Neural cell (in vitro differentiated cells): ENCODE measurements at regions not wholly inside any gene's neighbourhood (a gene's known extent, or its start where the extent isn't known, plus 50 kb on each side); places are given as distances from the start of the nearest gene placed in this dataset.

Source experiments
- H2AFZ ChIP-seq: fragments of 200-600, 300-800 bp; sonication (generic), shearing (Covaris generic); 2 replicates; pipeline ENCODE4 v1.6.0; 2014; ENCODE audit warnings: low read depth, mild to moderate bottlenecking, antibody characterized with exemption, low read length, moderate library complexity
- H3F3A ChIP-seq: fragments of 200-600 bp; shearing (Covaris generic); 2 replicates; pipeline ENCODE4 v1.6.1; 2016; ENCODE audit warnings: mild to moderate bottlenecking, moderate library complexity, mixed read lengths, antibody characterized with exemption, low read length; ENCODE audit not compliant: insufficient read depth, poor library complexity, severe bottlenecking
- H3K27ac ChIP-seq: fragments of 200-600, 300-800 bp; sonication (generic), shearing (Covaris generic); 2 replicates; pipeline ENCODE4 v1.5.1; 2014; ENCODE audit warnings: mild to moderate bottlenecking, low read length, moderate library complexity
- H3K27me3 ChIP-seq: fragments of 300-800, 200-600 bp; sonication (generic), shearing (Covaris generic); 2 replicates; pipeline ENCODE4 v1.6.0; 2014; ENCODE audit warnings: mild to moderate bottlenecking, low read depth, low read length, moderate library complexity; ENCODE audit not compliant: insufficient read depth
- H3K36me3 ChIP-seq: fragments of 300-800, 200-600 bp; sonication (generic), shearing (Covaris generic); 2 replicates; pipeline ENCODE4 v1.5.1; 2014; ENCODE audit warnings: mild to moderate bottlenecking, antibody characterized with exemption, low read length, moderate library complexity; ENCODE audit not compliant: insufficient read depth
- H3K4me2 ChIP-seq: fragments of 300-800, 200-600 bp; sonication (generic), shearing (Covaris generic); 2 replicates; pipeline ENCODE4 v1.6.0; 2014; ENCODE audit warnings: mild to moderate bottlenecking, low read length
- H3K4me3 ChIP-seq: fragments of 300-800, 200-600 bp; sonication (generic), shearing (Covaris generic); 2 replicates; pipeline ENCODE4 v1.5.1; 2014; ENCODE audit warnings: mild to moderate bottlenecking, low read length, moderate library complexity
- H3K79me2 ChIP-seq: fragments of 200-600 bp; shearing (Covaris generic); replicated peaks from 2 replicates; pipeline ENCODE4 v1.6.0; 2014; ENCODE audit warnings: mild to moderate bottlenecking, low read length, moderate library complexity; ENCODE audit not compliant: insufficient read depth
- H3K9ac ChIP-seq: fragments of 300-800, 200-600 bp; sonication (generic), shearing (Covaris generic); 2 replicates; pipeline ENCODE4 v1.6.1; 2016; ENCODE audit warnings: mild to moderate bottlenecking, low read length, mixed read lengths
- H3K9me2 ChIP-seq: fragments of 200-600 bp; shearing (Covaris generic); 2 replicates; pipeline ENCODE4 v1.6.1; 2016; ENCODE audit warnings: mild to moderate bottlenecking, low read length, mixed read lengths; ENCODE audit not compliant: insufficient read depth
- H3K9me3 ChIP-seq: fragments of 200-600, 300-800 bp; sonication (generic), shearing (Covaris generic); 2 replicates; pipeline ENCODE4 v1.6.1; 2016; ENCODE audit warnings: mild to moderate bottlenecking, mixed run types, low read length, moderate library complexity, mixed read lengths
- H4K20me1 ChIP-seq: fragments of 200-600 bp; shearing (Covaris generic); 2 replicates; pipeline ENCODE4 v1.6.1; 2016; ENCODE audit warnings: mild to moderate bottlenecking, mixed run types; ENCODE audit not compliant: insufficient read depth
- EP300 ChIP-seq: fragments of 450-650 bp; conservative IDR thresholded peaks from 2 replicates; pipeline ENCODE4 v1.6.1; 2014; ENCODE audit warnings: antibody characterized with exemption, mild to moderate bottlenecking, moderate library complexity; ENCODE audit not compliant: poor library complexity, severe bottlenecking
- EZH2 ChIP-seq: fragments of 200-600, 300-800 bp; shearing (Covaris generic), sonication (generic); IDR thresholded peaks from 2 replicates; pipeline ENCODE4 v1.6.1; 2014; ENCODE audit warnings: antibody characterized with exemption, low read length, borderline replicate concordance, mild to moderate bottlenecking; ENCODE audit not compliant: insufficient read depth, poor library complexity, severe bottlenecking
- MXI1 ChIP-seq: fragments of 450-650 bp; conservative IDR thresholded peaks from 2 replicates; pipeline ENCODE4 v1.6.1; 2014; ENCODE audit warnings: antibody characterized with exemption, mild to moderate bottlenecking; ENCODE audit not compliant: poor library complexity, severe bottlenecking
- POLR2AphosphoS5 ChIP-seq: IDR thresholded peaks from 2 replicates; pipeline ENCODE4 v1.6.1; 2012
- RAD21 ChIP-seq: fragments of 450-650 bp; conservative IDR thresholded peaks from 2 replicates; pipeline ENCODE4 v1.6.1; 2014; ENCODE audit warnings: antibody characterized with exemption, mild to moderate bottlenecking, moderate library complexity
- SMC3 ChIP-seq: fragments of 450-650 bp; conservative IDR thresholded peaks from 2 replicates; pipeline ENCODE4 v1.6.1; 2014; ENCODE audit warnings: antibody characterized with exemption, mild to moderate bottlenecking, moderate library complexity; ENCODE audit not compliant: poor library complexity
- TAF1 ChIP-seq: IDR thresholded peaks from 2 replicates; pipeline ENCODE4 v1.6.1; 2012; ENCODE audit warnings: low read depth
- TF ChIP-seq, protein P1 (sequence below): IDR thresholded peaks from 2 replicates; pipeline ENCODE4 v1.6.1; 2012; ENCODE audit warnings: borderline replicate concordance
- TF ChIP-seq, protein P2 (sequence below): fragments of 450-650 bp; IDR thresholded peaks from 2 replicates; pipeline ENCODE4 v1.5.1; 2014; ENCODE audit warnings: antibody characterized with exemption, mild to moderate bottlenecking, moderate library complexity; ENCODE audit not compliant: poor library complexity, severe bottlenecking

DNA sequence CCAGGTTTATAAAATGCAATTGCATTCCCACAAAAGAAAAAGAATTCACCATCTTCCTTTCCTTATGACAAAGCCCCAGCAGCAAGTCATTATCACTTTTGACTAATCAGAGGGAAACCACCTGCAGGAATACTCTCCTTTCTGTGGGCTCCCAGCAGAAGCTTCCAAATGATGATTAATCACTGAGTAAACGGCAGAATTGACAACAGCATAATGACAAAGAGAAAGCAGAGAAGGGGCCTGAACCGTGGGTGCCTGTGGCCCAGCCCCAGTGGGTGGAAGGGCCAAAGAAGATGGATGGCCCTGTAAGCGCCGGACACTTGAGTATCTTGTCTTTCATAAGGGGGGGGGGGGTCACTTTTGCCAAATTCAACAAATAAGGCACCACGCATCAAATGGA lies 152.4 kb upstream of the NRBF2 start:
- no peak overlapping the region for H3K4me2 ChIP-seq
- H3K4me3 ChIP-seq, result no peak overlapping the region
- no peak overlapping the region for H3K27ac ChIP-seq
- H4K20me1 ChIP-seq, result no peaks in the 10 kb centered on the region
- no peak overlapping the region for H2AFZ ChIP-seq
- H3K36me3 ChIP-seq, result no peaks in the 10 kb centered on the region
- no peaks in the 10 kb centered on the region for H3K27me3 ChIP-seq
- H3K9me3 ChIP-seq, result no peaks in the 10 kb centered on the region
- no peak for TF ChIP-seq EP300
- no peaks in the 10 kb centered on the region for H3F3A ChIP-seq
- H3K79me2 ChIP-seq, result no peaks in the 10 kb centered on the region
- no peak overlapping the region for H3K9ac ChIP-seq
- H3K9me2 ChIP-seq, result no peaks in the 10 kb centered on the region

DNA sequence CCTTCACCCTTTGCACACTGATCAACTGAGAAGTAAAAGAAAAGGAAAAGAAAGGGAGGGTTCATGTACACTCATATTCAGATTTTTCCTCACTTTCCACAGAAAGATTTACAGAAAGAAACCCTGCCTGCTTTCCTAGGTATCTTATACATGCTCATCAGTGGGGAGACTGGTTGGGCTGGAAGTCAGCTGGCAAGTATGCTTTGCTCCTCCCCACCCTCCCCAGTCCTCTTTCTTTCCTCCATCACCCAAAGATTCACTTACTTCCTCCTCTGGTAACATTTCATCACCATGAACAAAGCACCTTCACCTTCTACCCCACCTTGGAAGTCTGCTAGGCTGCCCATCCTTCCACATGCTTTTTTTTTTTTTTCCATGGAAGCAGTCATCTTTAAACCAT lies 153.2 kb upstream of the NRBF2 start:
- Histone ChIP-seq H3K27me3 (no peaks in the 10 kb centered on the region), H3K9me3 (no peaks in the 10 kb centered on the region), H3K9me2 (no peaks in the 10 kb centered on the region), H3K79me2 (no peaks in the 10 kb centered on the region), H3F3A (no peaks in the 10 kb centered on the region), H2AFZ (no peak overlapping the region), H3K4me3 (no peak overlapping the region), H3K9ac (no peak overlapping the region), H3K27ac (no peak overlapping the region), H3K36me3 (no peaks in the 10 kb centered on the region), H4K20me1 (no peaks in the 10 kb centered on the region), H3K4me2 (no peak overlapping the region)
- TF ChIP-seq MXI1, result no peak
- TF ChIP-seq EP300, result no peak
- TF ChIP-seq TAF1, result no peak
- TF ChIP-seq POLR2AphosphoS5, result no peak
- TF ChIP-seq, protein P1, sequence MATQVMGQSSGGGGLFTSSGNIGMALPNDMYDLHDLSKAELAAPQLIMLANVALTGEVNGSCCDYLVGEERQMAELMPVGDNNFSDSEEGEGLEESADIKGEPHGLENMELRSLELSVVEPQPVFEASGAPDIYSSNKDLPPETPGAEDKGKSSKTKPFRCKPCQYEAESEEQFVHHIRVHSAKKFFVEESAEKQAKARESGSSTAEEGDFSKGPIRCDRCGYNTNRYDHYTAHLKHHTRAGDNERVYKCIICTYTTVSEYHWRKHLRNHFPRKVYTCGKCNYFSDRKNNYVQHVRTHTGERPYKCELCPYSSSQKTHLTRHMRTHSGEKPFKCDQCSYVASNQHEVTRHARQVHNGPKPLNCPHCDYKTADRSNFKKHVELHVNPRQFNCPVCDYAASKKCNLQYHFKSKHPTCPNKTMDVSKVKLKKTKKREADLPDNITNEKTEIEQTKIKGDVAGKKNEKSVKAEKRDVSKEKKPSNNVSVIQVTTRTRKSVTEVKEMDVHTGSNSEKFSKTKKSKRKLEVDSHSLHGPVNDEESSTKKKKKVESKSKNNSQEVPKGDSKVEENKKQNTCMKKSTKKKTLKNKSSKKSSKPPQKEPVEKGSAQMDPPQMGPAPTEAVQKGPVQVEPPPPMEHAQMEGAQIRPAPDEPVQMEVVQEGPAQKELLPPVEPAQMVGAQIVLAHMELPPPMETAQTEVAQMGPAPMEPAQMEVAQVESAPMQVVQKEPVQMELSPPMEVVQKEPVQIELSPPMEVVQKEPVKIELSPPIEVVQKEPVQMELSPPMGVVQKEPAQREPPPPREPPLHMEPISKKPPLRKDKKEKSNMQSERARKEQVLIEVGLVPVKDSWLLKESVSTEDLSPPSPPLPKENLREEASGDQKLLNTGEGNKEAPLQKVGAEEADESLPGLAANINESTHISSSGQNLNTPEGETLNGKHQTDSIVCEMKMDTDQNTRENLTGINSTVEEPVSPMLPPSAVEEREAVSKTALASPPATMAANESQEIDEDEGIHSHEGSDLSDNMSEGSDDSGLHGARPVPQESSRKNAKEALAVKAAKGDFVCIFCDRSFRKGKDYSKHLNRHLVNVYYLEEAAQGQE, result no peak
- TF ChIP-seq, protein P2, sequence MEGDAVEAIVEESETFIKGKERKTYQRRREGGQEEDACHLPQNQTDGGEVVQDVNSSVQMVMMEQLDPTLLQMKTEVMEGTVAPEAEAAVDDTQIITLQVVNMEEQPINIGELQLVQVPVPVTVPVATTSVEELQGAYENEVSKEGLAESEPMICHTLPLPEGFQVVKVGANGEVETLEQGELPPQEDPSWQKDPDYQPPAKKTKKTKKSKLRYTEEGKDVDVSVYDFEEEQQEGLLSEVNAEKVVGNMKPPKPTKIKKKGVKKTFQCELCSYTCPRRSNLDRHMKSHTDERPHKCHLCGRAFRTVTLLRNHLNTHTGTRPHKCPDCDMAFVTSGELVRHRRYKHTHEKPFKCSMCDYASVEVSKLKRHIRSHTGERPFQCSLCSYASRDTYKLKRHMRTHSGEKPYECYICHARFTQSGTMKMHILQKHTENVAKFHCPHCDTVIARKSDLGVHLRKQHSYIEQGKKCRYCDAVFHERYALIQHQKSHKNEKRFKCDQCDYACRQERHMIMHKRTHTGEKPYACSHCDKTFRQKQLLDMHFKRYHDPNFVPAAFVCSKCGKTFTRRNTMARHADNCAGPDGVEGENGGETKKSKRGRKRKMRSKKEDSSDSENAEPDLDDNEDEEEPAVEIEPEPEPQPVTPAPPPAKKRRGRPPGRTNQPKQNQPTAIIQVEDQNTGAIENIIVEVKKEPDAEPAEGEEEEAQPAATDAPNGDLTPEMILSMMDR, result no peak
- TF ChIP-seq RAD21, result no peak
- TF ChIP-seq EZH2, result no peak
- TF ChIP-seq SMC3, result no peak

DNA sequence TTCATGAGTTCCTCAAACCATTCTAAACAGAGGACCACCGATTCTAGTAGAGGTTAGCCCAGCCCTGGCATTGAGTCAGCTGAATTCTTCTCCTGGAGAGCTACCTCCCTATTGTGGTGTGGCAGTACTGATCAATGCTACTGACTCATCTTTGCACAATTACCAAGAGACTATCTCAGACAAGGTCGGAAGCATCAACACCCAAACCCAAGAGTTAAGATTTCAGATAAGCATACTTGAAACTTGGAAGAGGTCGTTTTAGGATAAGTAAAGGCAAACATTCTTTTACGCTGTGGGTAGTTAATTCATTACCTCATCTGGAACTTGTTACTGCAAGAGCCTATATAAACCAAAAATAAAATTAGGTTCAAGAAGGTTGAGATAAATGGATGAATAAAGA lies 154.6 kb upstream of the NRBF2 start:
- Histone ChIP-seq H3K27ac (no peak overlapping the region), H2AFZ (no peak overlapping the region), H3F3A (no peaks in the 10 kb centered on the region), H3K9ac (no peak overlapping the region), H3K79me2 (no peaks in the 10 kb centered on the region), H3K4me2 (no peak overlapping the region), H3K27me3 (no peaks in the 10 kb centered on the region), H4K20me1 (no peaks in the 10 kb centered on the region), H3K4me3 (no peak overlapping the region), H3K36me3 (no peaks in the 10 kb centered on the region), H3K9me2 (no peaks in the 10 kb centered on the region), H3K9me3 (peaks cover 5% of the 10 kb centered on the region)
- TF ChIP-seq POLR2AphosphoS5 (no peak), MXI1 (no peak), RAD21 (no peak), SMC3 (no peak), EZH2 (no peak), TAF1 (no peak), EP300 (no peak)
- TF ChIP-seq, protein P1, result no peak
- TF ChIP-seq, protein P2, result no peak
